ENCODE measurements at regions not wholly inside any gene's neighbourhood (a gene's known extent, or its start where the extent isn't known, plus 50 kb on each side); places are given as distances from the start of the nearest gene placed in this dataset.
A peak's percentile ranks its signal among the peaks of the same experiment; 100 is the strongest.
"Not testable (repeated sequence)": the region's sequence is repeated elsewhere in the genome, so short reads cannot be mapped to it uniquely, and the experiment has no call there.

- DNase-seq (ENCODE audit: low spot score): no peak
Observed at GRCh38 chr2:155904720-155905119, 427.8 kb downstream of the NR4A2 start.

DNA sequence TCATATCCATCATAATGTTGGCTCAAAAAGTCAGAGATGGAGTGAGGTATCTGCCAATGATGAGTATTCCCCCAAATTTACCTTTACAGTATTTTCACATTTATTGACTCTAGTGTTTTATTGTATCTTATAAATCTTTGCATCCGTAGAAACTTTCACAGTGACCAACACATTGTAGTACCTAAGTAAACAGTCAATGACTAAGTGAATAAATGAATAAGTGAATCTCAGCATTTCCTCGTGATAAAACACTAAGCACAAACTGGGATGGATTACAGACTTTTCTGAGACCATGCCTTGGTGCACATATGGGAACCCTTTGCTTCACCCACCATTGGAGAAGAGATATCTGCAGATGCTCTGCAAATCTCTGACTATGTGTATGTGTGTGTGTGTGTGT, 429.9 kb downstream of the NR4A2 start:
- no peak for DNase-seq (ENCODE audit: low spot score)

DNA sequence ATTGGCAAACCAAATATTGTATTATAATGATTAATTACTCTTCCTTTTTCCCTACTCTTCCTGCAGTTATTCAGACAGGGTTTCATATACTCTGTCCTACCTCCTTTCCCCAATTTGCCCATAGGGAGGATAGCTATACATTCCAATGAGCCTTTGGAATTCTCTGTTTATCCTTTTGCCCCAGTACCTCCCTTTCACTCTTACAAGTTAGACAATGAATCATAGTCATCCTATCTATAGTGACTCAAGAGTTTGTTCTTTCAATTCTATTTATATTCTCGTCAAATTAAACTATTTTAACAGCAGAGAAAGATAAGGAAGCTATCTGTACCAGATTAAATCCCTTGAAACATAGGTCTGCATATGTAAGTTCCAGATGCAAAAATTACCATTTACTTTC, 437.5 kb downstream of the NR4A2 start:
- DNase-seq (ENCODE audit: low spot score): no peak

- not testable (repeated sequence) for DNase-seq (ENCODE audit: low spot score)
Observed at GRCh38 chr2:155880382-155880781, 452.1 kb downstream of the NR4A2 start.

DNA sequence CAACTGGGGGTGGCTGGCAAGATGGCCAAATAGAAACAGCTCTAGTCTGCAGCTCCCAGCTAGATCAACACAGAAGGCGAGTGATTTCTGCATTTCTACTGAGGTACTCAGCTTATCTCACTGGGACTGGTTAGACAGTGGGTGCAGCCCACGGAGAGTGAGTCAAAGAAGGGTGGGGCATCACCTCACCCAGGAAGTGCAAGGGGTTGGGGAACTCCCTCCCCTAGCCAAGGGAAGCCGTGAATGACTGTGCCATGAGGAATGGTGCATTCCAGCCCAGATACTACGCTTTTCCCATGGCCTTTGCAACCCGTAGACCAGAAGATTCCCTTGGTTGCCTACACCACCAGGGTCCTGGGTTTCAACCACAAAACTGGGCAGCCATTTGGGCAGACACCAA, 452.6 kb downstream of the NR4A2 start:
- DNase-seq (ENCODE audit: low spot score): not testable (repeated sequence)

- DNase-seq (ENCODE audit: low spot score): no peak
Observed at GRCh38 chr2:155872396-155872795, 460.1 kb downstream of the NR4A2 start.

GRCh38 chr2:155871940-155872339, 460.6 kb downstream of the NR4A2 start:
- no peak for DNase-seq (ENCODE audit: low spot score)

- DNase-seq (ENCODE audit: low spot score): no peak
Observed at GRCh38 chr2:155867564-155867963, 465.0 kb downstream of the NR4A2 start.

DNA sequence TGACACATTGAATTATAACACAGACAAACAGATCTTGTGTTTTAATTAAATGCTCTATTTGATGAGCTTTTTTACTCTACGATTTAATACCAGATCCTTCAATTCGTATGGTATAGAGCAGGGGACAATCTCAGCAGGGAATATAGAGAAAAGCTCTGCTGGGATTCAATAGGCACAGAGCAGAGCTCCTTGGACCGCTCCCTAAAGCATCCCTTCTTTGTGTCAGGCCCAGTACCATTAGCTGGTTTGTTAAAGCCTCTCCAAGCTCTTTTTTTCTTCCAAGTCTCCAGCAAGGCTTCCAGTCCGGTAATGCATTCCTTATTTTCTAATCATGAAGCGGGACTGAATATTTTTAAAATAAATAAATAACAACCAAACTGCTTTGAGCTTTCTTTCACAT, 466.0 kb downstream of the NR4A2 start:
- DNase-seq (ENCODE audit: low spot score): no peak

DNA sequence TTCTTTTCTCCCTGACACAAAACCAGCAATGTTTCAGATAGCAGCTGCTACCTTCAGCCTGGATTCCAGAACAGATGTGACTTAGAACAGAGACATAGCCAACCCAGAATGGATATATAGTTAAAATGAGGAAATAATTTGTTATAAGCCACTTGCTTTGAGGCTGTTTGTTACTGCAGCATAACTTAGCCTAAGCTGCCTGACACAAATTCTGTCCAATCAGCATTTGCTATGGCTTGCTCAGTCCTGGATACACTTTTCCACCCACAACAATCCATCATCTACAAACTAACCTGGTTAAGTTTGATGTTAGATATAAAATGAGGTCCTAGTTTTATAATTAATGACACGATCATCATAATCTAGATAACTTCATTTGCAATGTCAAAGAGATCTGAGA, 480.4 kb downstream of the NR4A2 start:
- DNase-seq (ENCODE audit: low spot score): no peak

DNA sequence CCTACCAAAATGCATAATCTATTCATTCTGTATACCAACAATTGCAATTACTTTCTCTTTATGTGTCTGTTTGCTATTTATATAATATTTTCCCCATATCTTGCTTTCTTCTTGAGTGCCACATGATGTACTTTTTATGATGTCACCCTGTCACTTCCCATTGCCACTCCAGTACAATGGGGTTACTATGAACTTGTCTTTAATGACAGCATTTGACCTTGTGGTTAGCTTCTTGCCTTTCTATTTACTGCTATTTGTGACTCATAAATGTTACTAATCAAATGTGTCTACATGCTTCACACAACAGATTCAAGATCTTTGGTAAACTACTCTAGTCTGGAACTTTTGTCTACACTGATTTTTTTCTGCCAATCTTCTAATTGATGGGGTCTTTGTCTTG, 486.3 kb downstream of the NR4A2 start:
- DNase-seq (ENCODE audit: low spot score): no peak

- no peak for DNase-seq (ENCODE audit: low spot score)
Observed at GRCh38 chr2:155844461-155844860, 488.1 kb downstream of the NR4A2 start.

DNA sequence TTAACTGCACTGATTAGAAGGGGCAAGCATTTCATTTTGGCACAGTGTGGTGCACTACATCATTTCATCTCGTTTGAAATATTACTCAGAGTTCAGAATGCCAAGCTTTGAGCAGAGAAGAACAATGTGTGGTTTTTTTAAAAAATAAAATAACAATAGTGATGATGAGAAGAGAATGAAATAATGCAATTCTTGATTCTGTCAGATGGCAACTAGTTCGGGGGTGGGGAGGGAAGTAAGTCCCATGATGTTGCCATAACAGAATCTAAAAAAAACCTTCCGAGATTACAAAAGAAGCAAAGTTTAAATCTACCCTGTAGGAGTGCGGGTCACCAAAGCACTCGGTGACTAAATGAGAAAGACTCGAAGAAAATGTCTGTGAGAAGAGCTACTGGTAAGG, 490.4 kb downstream of the NR4A2 start:
- no peak for DNase-seq (ENCODE audit: low spot score)

GRCh38 chr2:155841442-155841841, 491.1 kb downstream of the NR4A2 start:
- DNase-seq (ENCODE audit: low spot score): no peak

DNA sequence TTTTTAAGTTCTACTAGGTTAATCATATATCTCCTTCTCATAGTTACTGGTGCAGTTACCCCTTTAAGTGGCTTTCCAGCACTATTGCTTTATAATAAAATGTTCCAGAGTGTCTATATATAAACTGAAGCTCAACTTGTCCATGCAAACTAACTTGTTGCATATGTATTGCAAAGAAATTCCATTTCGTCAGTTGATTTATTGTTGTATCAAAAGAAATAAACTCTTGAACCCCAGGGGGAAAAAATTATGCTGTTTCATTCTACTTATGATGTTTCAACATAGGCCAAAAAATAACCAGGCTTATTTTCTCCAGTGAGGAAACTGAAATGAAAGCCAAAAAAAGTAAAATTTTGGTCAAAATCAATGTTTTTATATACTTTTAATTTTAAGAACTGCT, 491.9 kb downstream of the NR4A2 start:
- DNase-seq (ENCODE audit: low spot score): no peak

- DNase-seq (ENCODE audit: low spot score): no peak
Observed at GRCh38 chr2:155839991-155840390, 492.5 kb downstream of the NR4A2 start.

DNA sequence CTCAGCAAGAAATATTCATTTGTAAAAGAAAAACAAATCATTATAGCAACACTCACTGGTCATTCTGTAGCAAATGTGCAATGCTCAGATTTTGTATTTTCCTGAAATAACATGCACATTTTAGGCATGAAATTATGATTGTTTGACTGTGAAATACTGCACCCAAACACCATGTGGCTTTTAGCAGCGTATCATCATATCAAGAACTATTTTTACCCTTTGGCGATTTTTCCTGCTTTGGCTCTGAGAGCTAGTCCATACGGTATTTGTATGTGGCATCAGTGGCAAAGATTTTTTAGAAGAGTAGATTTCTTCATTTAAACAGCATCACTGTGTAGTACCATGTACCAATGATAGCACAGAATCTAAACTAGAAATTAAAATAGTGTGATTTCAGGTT, 493.1 kb downstream of the NR4A2 start:
- no peak for DNase-seq (ENCODE audit: low spot score)

- DNase-seq (ENCODE audit: low spot score): no peak
Observed at GRCh38 chr2:155836439-155836838, 496.1 kb downstream of the NR4A2 start.

- no peak for DNase-seq (ENCODE audit: low spot score)
Observed at GRCh38 chr2:155830817-155831579, 501.5 kb downstream of the NR4A2 start.

GRCh38 chr2:155830351-155830750, 502.2 kb downstream of the NR4A2 start:
- no peak for DNase-seq (ENCODE audit: low spot score)

DNA sequence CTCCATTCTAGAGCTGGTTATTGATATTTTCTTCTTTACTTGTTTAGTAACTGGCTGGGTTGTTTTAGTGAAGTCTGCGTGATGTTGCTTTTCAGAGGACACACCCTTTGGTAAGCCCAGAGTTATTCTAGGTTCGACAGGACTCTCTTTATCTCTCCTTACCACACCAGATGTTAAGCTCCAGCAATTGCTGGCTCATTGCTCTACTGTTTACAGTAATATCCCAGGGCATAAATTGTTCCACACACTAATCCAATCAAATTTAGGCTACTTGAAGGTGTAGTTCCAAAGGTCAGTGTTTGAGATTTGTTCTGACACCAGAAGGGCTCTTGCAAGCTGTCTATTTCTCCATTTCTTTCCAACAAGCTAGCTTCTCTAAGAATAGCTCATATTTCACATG, 506.6 kb downstream of the NR4A2 start:
- DNase-seq (ENCODE audit: low spot score): no peak

GRCh38 chr2:155815851-155816250, 516.7 kb downstream of the NR4A2 start:
- peak; percentile 58 for DNase-seq (ENCODE audit: low spot score)

- no peak for DNase-seq (ENCODE audit: low spot score)
Observed at GRCh38 chr2:155815275-155815674, 517.2 kb downstream of the NR4A2 start.

GRCh38 chr2:155810411-155810810, 522.1 kb downstream of the NR4A2 start:
- DNase-seq (ENCODE audit: low spot score): no peak

Measured in D341Med (cell line).